MM.1S (cell line): ENCODE measurements at regions not wholly inside any gene's neighbourhood (a gene's known extent, or its start where the extent isn't known, plus 50 kb on each side); places are given as distances from the start of the nearest gene placed in this dataset.

Experiments used
- DNase-seq: peaks from one replicate; pipeline ENCODE4 v3.0.0-alpha.2; 2015
- H2AFZ ChIP-seq: fragments of 300-600 bp; sonication (generic); 2 replicates; pipeline ENCODE4 v1.6.0; 2016; ENCODE audit warnings: antibody characterized with exemption, low read length
- H3F3A ChIP-seq: fragments of 300-600 bp; sonication (generic); 2 replicates; pipeline ENCODE4 v1.6.1; 2016; ENCODE audit warnings: mild to moderate bottlenecking, antibody characterized with exemption, low read length, moderate library complexity, mixed read lengths; ENCODE audit not compliant: insufficient read depth
- H3K27ac ChIP-seq: fragments of 300-600 bp; sonication (generic); 2 replicates; pipeline ENCODE4 v1.5.1; 2016; ENCODE audit warnings: mild to moderate bottlenecking, low read length
- H3K27me3 ChIP-seq: fragments of 300-600 bp; sonication (generic); replicated peaks from 2 replicates; pipeline ENCODE4 v1.6.0; 2016; ENCODE audit warnings: low read length; ENCODE audit not compliant: insufficient read depth
- H3K36me3 ChIP-seq: fragments of 300-600 bp; sonication (generic); replicated peaks from 2 replicates; pipeline ENCODE4 v1.6.1; 2016; ENCODE audit warnings: mild to moderate bottlenecking, low read length, mixed read lengths; ENCODE audit not compliant: insufficient read depth
- H3K4me1 ChIP-seq: fragments of 300-600 bp; sonication (generic); 2 replicates; pipeline ENCODE4 v1.6.1; 2016; ENCODE audit warnings: low read length, mixed read lengths
- H3K4me2 ChIP-seq: fragments of 300-600 bp; sonication (generic); 2 replicates; pipeline ENCODE4 v1.6.0; 2016; ENCODE audit warnings: low read depth, low read length
- H3K4me3 ChIP-seq: fragments of 300-600 bp; sonication (generic); 2 replicates; pipeline ENCODE4 v1.5.1; 2016; ENCODE audit warnings: low read length, mixed read lengths
- H3K79me2 ChIP-seq: fragments of 300-600 bp; sonication (generic); 2 replicates; pipeline ENCODE4 v1.6.1; 2016; ENCODE audit warnings: mixed run types, low read length, mixed read lengths
- H3K9ac ChIP-seq: fragments of 300-600 bp; sonication (generic); 2 replicates; pipeline ENCODE4 v1.6.1; 2016; ENCODE audit warnings: low read length, mixed read lengths
- H3K9me2 ChIP-seq: fragments of 300-600 bp; sonication (generic); replicated peaks from 2 replicates; pipeline ENCODE4 v1.6.1; 2016; ENCODE audit warnings: mild to moderate bottlenecking, low read length, mixed read lengths; ENCODE audit not compliant: insufficient read depth
- H3K9me3 ChIP-seq: fragments of 300-600 bp; sonication (generic); replicated peaks from 2 replicates; pipeline ENCODE4 v1.6.1; 2016; ENCODE audit warnings: mild to moderate bottlenecking, low read length, mixed read lengths; ENCODE audit not compliant: insufficient read depth
- H4K20me1 ChIP-seq: fragments of 300-600 bp; sonication (generic); 2 replicates; pipeline ENCODE4 v1.6.1; 2016; ENCODE audit warnings: mild to moderate bottlenecking, low read length, moderate library complexity, mixed read lengths; ENCODE audit not compliant: insufficient read depth
- CTCF ChIP-seq: fragments of 300-600 bp; sonication (generic); IDR thresholded peaks from 2 replicates; pipeline ENCODE4 v1.5.1; 2016; ENCODE audit warnings: antibody characterized with exemption, low read length, mixed read lengths
- EZH2 ChIP-seq: fragments of 300-600 bp; sonication (generic); optimal IDR thresholded peaks from 2 replicates; pipeline ENCODE3; 2017; ENCODE audit warnings: low read depth, mild to moderate bottlenecking, antibody characterized with exemption, low read length, mixed read lengths
- EZH2phosphoT487 ChIP-seq: fragments of 300-600 bp; sonication (generic); IDR thresholded peaks from 2 replicates; pipeline ENCODE4 v1.6.1; 2018; ENCODE audit warnings: antibody characterized with exemption, low read length

- H3K79me2 ChIP-seq = no peaks in the 10 kb centered on the region
- H3K4me2 ChIP-seq = no peak overlapping the region
- TF ChIP-seq EZH2phosphoT487 = no peak
- no peak for TF ChIP-seq EZH2
- no peak for TF ChIP-seq CTCF
- no peaks in the 10 kb centered on the region for H3K27me3 ChIP-seq
- no peaks in the 10 kb centered on the region for H3K9me2 ChIP-seq
- H3K4me1 ChIP-seq = no peaks in the 10 kb centered on the region
- no peak overlapping the region for H3K27ac ChIP-seq
- no peak overlapping the region for H2AFZ ChIP-seq
- no peaks in the 10 kb centered on the region for H3K9me3 ChIP-seq
- H3K4me3 ChIP-seq = no peak overlapping the region
- H4K20me1 ChIP-seq = no peaks in the 10 kb centered on the region
- no peaks in the 10 kb centered on the region for H3F3A ChIP-seq
- no peak for DNase-seq
- H3K36me3 ChIP-seq = no peaks in the 10 kb centered on the region
- no peak overlapping the region for H3K9ac ChIP-seq
Measured at GRCh38 chr1:193427524-193427923, 241.1 kb upstream of the B3GALT2 start.

- Histone ChIP-seq H3K9me3 (no peaks in the 10 kb centered on the region), H2AFZ (no peak overlapping the region), H3K9ac (no peak overlapping the region), H3K4me2 (no peak overlapping the region), H3K4me3 (no peak overlapping the region), H3F3A (no peaks in the 10 kb centered on the region), H3K36me3 (no peaks in the 10 kb centered on the region), H3K79me2 (no peaks in the 10 kb centered on the region), H3K9me2 (no peaks in the 10 kb centered on the region), H3K27me3 (no peaks in the 10 kb centered on the region), H3K4me1 (no peaks in the 10 kb centered on the region), H4K20me1 (no peaks in the 10 kb centered on the region), H3K27ac (no peak overlapping the region)
- TF ChIP-seq CTCF = no peak
- no peak for TF ChIP-seq EZH2
- no peak for TF ChIP-seq EZH2phosphoT487
- DNase-seq = no peak
Measured at GRCh38 chr1:193426061-193426460, 239.6 kb upstream of the B3GALT2 start.

- TF ChIP-seq EZH2 (no peak), EZH2phosphoT487 (no peak), CTCF (no peak)
- Histone ChIP-seq H3K79me2 (no peaks in the 10 kb centered on the region), H4K20me1 (no peaks in the 10 kb centered on the region), H3K4me3 (no peak overlapping the region), H3K9ac (no peak overlapping the region), H3K27me3 (0 out of 2 replicates have a peak, but pooled peaks cover 9% of the 10 kb centered on the region), H3K4me1 (peaks cover 4% of the 10 kb centered on the region; the same call in 1 of the 2 replicates), H2AFZ (no peak overlapping the region), H3K4me2 (no peak overlapping the region), H3K9me2 (no peaks in the 10 kb centered on the region), H3F3A (no peaks in the 10 kb centered on the region), H3K9me3 (no peaks in the 10 kb centered on the region), H3K27ac (no peak overlapping the region), H3K36me3 (no peaks in the 10 kb centered on the region)
- DNase-seq = no peak
Measured at GRCh38 chr1:193421487-193421886, 235.1 kb upstream of the B3GALT2 start.
